Upper lobe of left lung (tissue), 6 donors: ENCODE measurements at regions not wholly inside any gene's neighbourhood (a gene's known extent, or its start where the extent isn't known, plus 50 kb on each side); places are given as distances from the start of the nearest gene placed in this dataset.
"Not testable (repeated sequence)": the region's sequence is repeated elsewhere in the genome, so short reads cannot be mapped to it uniquely, and the experiment has no call there.

Experiments used
- ATAC-seq, 2 donors: fragments of 200-7000 bp; cut with Tn5 transposase; one replicate each; pipeline ENCODE4 v1.9.1; 2022; ENCODE audit warnings: mild to moderate bottlenecking in 2 of 2, moderate library complexity in 2 of 2; ENCODE audit not compliant: low FRiP score in 2 of 2
- DNase-seq, 2 donors: peaks; one replicate each; pipeline ENCODE4 v3.0.0-alpha.2; 2019 to 2020
- H3K27ac ChIP-seq, 4 donors: fragments of 200-600 bp; sonication (generic); one replicate each; pipeline ENCODE4 v1.5.1; 2016 to 2019
- H3K27me3 ChIP-seq, 4 donors: fragments of 200-600 bp; sonication (generic); one replicate each; pipeline ENCODE4 v1.5.1; 2017 to 2019
- H3K36me3 ChIP-seq, 4 donors: fragments of 200-600 bp; sonication (generic); one replicate each; pipeline ENCODE4 v1.5.1; 2016 to 2019
- H3K4me1 ChIP-seq, 4 donors: fragments of 200-600 bp; sonication (generic); one replicate each; pipeline ENCODE4 v1.5.1; 2018 to 2019
- H3K4me3 ChIP-seq, 4 donors: fragments of 200-600 bp; sonication (generic); one replicate each; pipeline ENCODE4 v1.5.1; 2017 to 2019; ENCODE audit warnings: mild to moderate bottlenecking in 2 of 4, moderate library complexity in 1 of 4
- H3K9me3 ChIP-seq, 4 donors: fragments of 200-600 bp; sonication (generic); one replicate each; pipeline ENCODE4 v1.5.1; 2018 to 2019
- CTCF ChIP-seq, 6 experiments: fragments of 450-650 bp in 4 of 6; fragments of 200-600 bp in 2 of 6; sonication (generic) in 2 of 6; IDR thresholded peaks; one replicate each; pipeline ENCODE4 v1.5.1; 2016 to 2019; ENCODE audit warnings: antibody characterized with exemption in 6 of 6
- EP300 ChIP-seq, 4 donors: sonication (generic); formaldehyde crosslinking; IDR thresholded peaks; one replicate each; pipeline ENCODE4 v1.5.1; 2017; ENCODE audit warnings: antibody characterized with exemption in 4 of 4, control low read depth in 2 of 4
- POLR2A ChIP-seq, 4 donors: fragments of 450-650 bp; IDR thresholded peaks; one replicate each; pipeline ENCODE4 v1.5.1; 2016 to 2017; ENCODE audit warnings: antibody characterized with exemption in 4 of 4, mild to moderate bottlenecking in 2 of 4
- POLR2AphosphoS5 ChIP-seq, 2 donors: sonication (generic); formaldehyde crosslinking; IDR thresholded peaks; one replicate each; pipeline ENCODE4 v1.5.1; 2017; ENCODE audit warnings: antibody characterized with exemption in 2 of 2
- WGBS, 2 donors: methylation state at CpG; one replicate each; pipeline ENCODE4 v1.1.5; 2017 to 2018; 5-methylcytosine and 5-hydroxymethylcytosine counted together
- donor health status: DM: no; HTN: no; CAD: no; lungs with moderate emphysema.
- donor health status: DM: no; HTN: yes; CAD: no; lungs with severe emphysema.

- Histone ChIP-seq H3K36me3 (no peaks in the 10 kb centered on the region), H3K9me3 (no peaks in the 10 kb centered on the region), H3K27ac (no peak overlapping the region), H3K27me3 (no peaks in the 10 kb centered on the region), H3K4me3 (no peak overlapping the region), H3K4me1 (no peaks in the 10 kb centered on the region)
- TF ChIP-seq POLR2AphosphoS5 (IDR thresholded peaks at IDR 0.05) (no peak), CTCF (IDR thresholded peaks at IDR 0.05) (no peak), POLR2A (IDR thresholded peaks at IDR 0.05) (no peak)
- DNase-seq (peak; percentile 16 to 33), ATAC-seq (no peak)
- 63 to 67% methylated on average over 7 of the region's 7 CpGs for WGBS, 2 donors
Measured at GRCh38 chr14:105879503-105879866, 353.1 kb downstream of the TMEM121 start.

GRCh38 chr14:105879867-105880561, 353.6 kb downstream of the TMEM121 start:
- 10 to 63% methylated on average over 2 to 14 of the region's 14 CpGs for WGBS, 2 donors
- DNase-seq (peak; percentile 17 to 75), ATAC-seq (peak in 1 of 2 donors; percentile 12)
- Histone ChIP-seq H3K27ac (no peak overlapping the region), H3K27me3 (no peaks in the 10 kb centered on the region), H3K9me3 (no peaks in the 10 kb centered on the region), H3K4me1 (no peaks in the 10 kb centered on the region), H3K36me3 (no peaks in the 10 kb centered on the region), H3K4me3 (no peak overlapping the region)
- TF ChIP-seq EP300 (IDR thresholded peaks at IDR 0.05), result no peak
- no peak for TF ChIP-seq CTCF (IDR thresholded peaks at IDR 0.05)
- TF ChIP-seq POLR2A (IDR thresholded peaks at IDR 0.05), result no peak
- no peak for TF ChIP-seq POLR2AphosphoS5 (IDR thresholded peaks at IDR 0.05)

GRCh38 chr14:105880616-105881015, 354.2 kb downstream of the TMEM121 start:
- ATAC-seq, result peak in 1 of 2 donors; percentile 6
- 52 to 80% methylated on average over 2 to 11 of the region's 11 CpGs for WGBS, 2 donors
- H3K9me3 ChIP-seq, result no peaks in the 10 kb centered on the region
- H3K4me1 ChIP-seq, result no peaks in the 10 kb centered on the region
- no peak overlapping the region for H3K4me3 ChIP-seq
- no peaks in the 10 kb centered on the region for H3K36me3 ChIP-seq
- TF ChIP-seq EP300 (IDR thresholded peaks at IDR 0.05) (no peak), POLR2A (IDR thresholded peaks at IDR 0.05) (no peak), POLR2AphosphoS5 (IDR thresholded peaks at IDR 0.05) (no peak), CTCF (IDR thresholded peaks at IDR 0.05) (no peak)
- H3K27me3 ChIP-seq, result no peaks in the 10 kb centered on the region
- DNase-seq, result peak; percentile 15 to 31
- H3K27ac ChIP-seq, result no peak overlapping the region

- Histone ChIP-seq H3K27ac (no peak overlapping the region), H3K27me3 (no peaks in the 10 kb centered on the region), H3K4me1 (no peaks in the 10 kb centered on the region), H3K9me3 (no peaks in the 10 kb centered on the region), H3K36me3 (no peaks in the 10 kb centered on the region), H3K4me3 (no peak overlapping the region)
- WGBS, 2 donors, result 61 to 63% methylated on average over 2 to 15 of the region's 18 CpGs
- DNase-seq, result peak; percentile 18 to 42
- TF ChIP-seq CTCF (IDR thresholded peaks at IDR 0.05), result no peak
- no peak for TF ChIP-seq POLR2AphosphoS5 (IDR thresholded peaks at IDR 0.05)
- no peak for TF ChIP-seq POLR2A (IDR thresholded peaks at IDR 0.05)
- TF ChIP-seq EP300 (IDR thresholded peaks at IDR 0.05), result no peak
- ATAC-seq, result no peak
Measured at GRCh38 chr14:105881021-105881930, 354.9 kb downstream of the TMEM121 start.

- 67% methylated on average over 9 of the region's 10 CpGs; no CpG with 5 or more reads in 1 of the 2 donors for WGBS, 2 donors
- not testable (repeated sequence) for H3K4me3 ChIP-seq, ATAC-seq, H3K9me3 ChIP-seq, H3K27me3 ChIP-seq, H3K27ac ChIP-seq, H3K36me3 ChIP-seq, H3K4me1 ChIP-seq
- peak in 1 of 2 donors; percentile 51 for DNase-seq
Measured at GRCh38 chr14:105882011-105882410, 355.6 kb downstream of the TMEM121 start.
